Suprapubic skin (tissue), 3 donors: ENCODE measurements at regions not wholly inside any gene's neighbourhood (a gene's known extent, or its start where the extent isn't known, plus 50 kb on each side); places are given as distances from the start of the nearest gene placed in this dataset.

Experiments used
- EP300 ChIP-seq: sonication (generic); formaldehyde crosslinking; IDR thresholded peaks from one replicate; pipeline ENCODE4 v1.6.1; 2017; ENCODE audit warnings: antibody characterized with exemption
- POLR2A ChIP-seq, 2 donors: fragments of 450-650 bp; IDR thresholded peaks; one replicate each; pipeline ENCODE4 v1.6.1; 2017; ENCODE audit warnings: antibody characterized with exemption in 2 of 2, mild to moderate bottlenecking in 2 of 2, moderate library complexity in 2 of 2
- TF ChIP-seq, protein P1 (sequence below), 2 donors: fragments of 200-600 bp in 1 of 2; fragments of 450-650 bp in 1 of 2; sonication (generic) in 1 of 2; IDR thresholded peaks; one replicate each; pipeline ENCODE4 v1.5.1; 2016 to 2019; ENCODE audit warnings: antibody characterized with exemption in 2 of 2, mild to moderate bottlenecking in 1 of 2, moderate library complexity in 1 of 2

DNA sequence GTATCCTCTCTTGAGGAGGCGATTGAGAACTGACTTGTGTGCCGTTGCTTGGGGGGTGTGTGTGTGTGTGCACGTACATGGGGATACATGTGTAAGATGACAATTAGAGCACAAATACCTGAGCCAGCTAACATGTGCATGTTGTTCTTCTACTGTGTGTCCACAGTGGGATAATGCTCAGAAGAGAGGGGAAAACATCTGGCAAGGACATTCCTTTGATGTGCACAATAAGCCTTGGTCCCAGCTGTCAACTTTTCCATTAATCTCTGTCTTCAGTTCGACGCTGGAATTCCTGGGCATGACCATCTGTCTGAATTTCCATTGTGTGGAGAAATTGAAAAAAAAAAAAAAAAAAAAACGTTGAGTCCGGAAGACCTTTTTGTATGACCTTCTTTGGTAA is 592.0 kb upstream of the GALNTL6 start:
- TF ChIP-seq POLR2A (IDR thresholded peaks at IDR 0.05) = no peak
- TF ChIP-seq, protein P1, sequence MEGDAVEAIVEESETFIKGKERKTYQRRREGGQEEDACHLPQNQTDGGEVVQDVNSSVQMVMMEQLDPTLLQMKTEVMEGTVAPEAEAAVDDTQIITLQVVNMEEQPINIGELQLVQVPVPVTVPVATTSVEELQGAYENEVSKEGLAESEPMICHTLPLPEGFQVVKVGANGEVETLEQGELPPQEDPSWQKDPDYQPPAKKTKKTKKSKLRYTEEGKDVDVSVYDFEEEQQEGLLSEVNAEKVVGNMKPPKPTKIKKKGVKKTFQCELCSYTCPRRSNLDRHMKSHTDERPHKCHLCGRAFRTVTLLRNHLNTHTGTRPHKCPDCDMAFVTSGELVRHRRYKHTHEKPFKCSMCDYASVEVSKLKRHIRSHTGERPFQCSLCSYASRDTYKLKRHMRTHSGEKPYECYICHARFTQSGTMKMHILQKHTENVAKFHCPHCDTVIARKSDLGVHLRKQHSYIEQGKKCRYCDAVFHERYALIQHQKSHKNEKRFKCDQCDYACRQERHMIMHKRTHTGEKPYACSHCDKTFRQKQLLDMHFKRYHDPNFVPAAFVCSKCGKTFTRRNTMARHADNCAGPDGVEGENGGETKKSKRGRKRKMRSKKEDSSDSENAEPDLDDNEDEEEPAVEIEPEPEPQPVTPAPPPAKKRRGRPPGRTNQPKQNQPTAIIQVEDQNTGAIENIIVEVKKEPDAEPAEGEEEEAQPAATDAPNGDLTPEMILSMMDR (IDR thresholded peaks at IDR 0.05) = no peak
- no peak for TF ChIP-seq EP300
